HCT116 (cell line): ENCODE measurements at regions not wholly inside any gene's neighbourhood (a gene's known extent, or its start where the extent isn't known, plus 50 kb on each side); places are given as distances from the start of the nearest gene placed in this dataset.

Experiments
- ATAC-seq: fragments of 200-7000 bp; cut with Tn5 transposase; 2 replicates; pipeline ENCODE4 v1.9.1; 2020; ENCODE audit warnings: mild to moderate bottlenecking, moderate library complexity
- BruUV-seq: library from RNA; stranded (reverse); fragments of 400-500 nt; replicated peaks from 2 replicates; lab custom pipeline; 2021; lab: Mats Ljungman, UMichigan
- CTCF ChIA-PET: fragments of 300-600 bp; sonication (Branson Sonifier 250); formaldehyde crosslinking; loops from one replicate; lab custom pipeline; 2021; ENCODE audit warnings: antibody characterized with exemption; lab: Charles Lee
- POLR2A ChIA-PET: fragments of 300-600, 350-600 bp; sonication (Branson Sonifier 250); formaldehyde crosslinking; loops from one replicate; lab custom pipeline; 2021; ENCODE audit warnings: antibody characterized with exemption; lab: Charles Lee
- RAD21 ChIA-PET, 2 experiments: fragments of 300-600 bp; sonication (Branson Sonifier 250); formaldehyde crosslinking; loops; one replicate each; lab custom pipeline; 2023; ENCODE audit warnings: low total read pairs in 2 of 2; ENCODE audit not compliant: uncharacterized antibody in 2 of 2, unreplicated experiment in 2 of 2, low non-redundant PET in 1 of 2; lab: Charles Lee
- DNase-seq: peaks from one replicate; pipeline ENCODE4 v3.0.0-alpha.2; 2010; ENCODE audit warnings: low read depth, low spot score
- H2AFZ ChIP-seq: fragments of 200-600 bp; shearing (Covaris generic), sonication (generic); 2 replicates; pipeline ENCODE4 v1.6.1; 2017; ENCODE audit warnings: low read depth, mixed run types, mixed read lengths, antibody characterized with exemption, low read length; ENCODE audit not compliant: poor library complexity, severe bottlenecking
- H3K27ac ChIP-seq: 2 replicates; pipeline ENCODE4 v1.5.1; 2012; ENCODE audit warnings: low read depth, low read length
- H3K27me3 ChIP-seq: fragments of 200-600 bp; sonication (generic); 2 replicates; pipeline ENCODE4 v1.6.1; 2016; ENCODE audit warnings: mixed run types, low read length, mixed read lengths; ENCODE audit not compliant: insufficient read depth
- H3K36me3 ChIP-seq, 2 experiments: fragments of 200-500 bp in 1 of 2; fragments of 200-600 bp in 1 of 2; sonication (Bioruptor generic) in 1 of 2; sonication (generic) in 1 of 2; 2 replicates each; pipeline versions ENCODE4 v1.5.1 to v1.6.1; 2014 to 2016; ENCODE audit warnings: low read length in 2 of 2, inconsistent platforms in 1 of 2, mixed read lengths in 1 of 2, mixed run types in 1 of 2; ENCODE audit not compliant: insufficient read depth in 2 of 2, control insufficient read depth in 1 of 2
- H3K4me1 ChIP-seq, 2 experiments: fragments of 200-600 bp in 1 of 2; sonication (generic) in 1 of 2; 2 replicates each; pipeline versions ENCODE4 v1.5.1 to v1.6.1; 2012 to 2017; ENCODE audit warnings: low read length in 2 of 2, inconsistent platforms in 1 of 2, mild to moderate bottlenecking in 1 of 2, mixed read lengths in 1 of 2, mixed run types in 1 of 2, moderate library complexity in 1 of 2; ENCODE audit not compliant: insufficient read depth in 2 of 2, control insufficient read depth in 1 of 2
- H3K4me2 ChIP-seq: fragments of 200-600 bp; sonication (generic); 2 replicates; pipeline ENCODE4 v1.6.1; 2017; ENCODE audit warnings: mixed run types, low read length, mixed read lengths
- H3K4me3 ChIP-seq, 2 experiments: fragments of 200-600 bp in 1 of 2; sonication (generic) in 1 of 2; replicated peaks in 1 of 2; 2 replicates each; pipeline ENCODE4 v1.5.1; 2011 to 2016; ENCODE audit warnings: low read length in 2 of 2, control low read depth in 1 of 2, low read depth in 1 of 2, mild to moderate bottlenecking in 1 of 2, mixed read lengths in 1 of 2, mixed run types in 1 of 2
- H3K79me2 ChIP-seq: fragments of 200-600 bp; sonication (generic); 2 replicates; pipeline ENCODE4 v1.6.1; 2017; ENCODE audit warnings: mild to moderate bottlenecking, mixed run types, low read length, moderate library complexity, mixed read lengths; ENCODE audit not compliant: insufficient read depth
- H3K9ac ChIP-seq: fragments of 200-600 bp; sonication (generic); 2 replicates; pipeline ENCODE4 v1.6.1; 2016; ENCODE audit warnings: low read length, mixed read lengths
- H3K9me2 ChIP-seq: fragments of 200-600 bp; sonication (generic), shearing (Covaris generic); 2 replicates; pipeline ENCODE4 v1.6.1; 2017; ENCODE audit warnings: mixed run types, mild to moderate bottlenecking, moderate library complexity; ENCODE audit not compliant: insufficient read depth
- H3K9me3 ChIP-seq, 2 experiments: fragments of 200-500 bp in 1 of 2; fragments of 200-600 bp in 1 of 2; sonication (Bioruptor generic) in 1 of 2; sonication (generic) in 1 of 2; 2 replicates each; pipeline ENCODE4 v1.6.1; 2014 to 2017; ENCODE audit warnings: low read length in 2 of 2, mixed read lengths in 2 of 2, inconsistent platforms in 1 of 2, low read depth in 1 of 2, mild to moderate bottlenecking in 1 of 2, mixed run types in 1 of 2, moderate library complexity in 1 of 2; ENCODE audit not compliant: control insufficient read depth in 1 of 2, insufficient read depth in 1 of 2
- H4K20me1 ChIP-seq: fragments of 200-600 bp; sonication (generic), shearing (Covaris generic); 2 replicates; pipeline ENCODE4 v1.6.1; 2017; ENCODE audit warnings: mixed run types, mild to moderate bottlenecking, moderate library complexity; ENCODE audit not compliant: insufficient read depth
- CBX3 ChIP-seq: IDR thresholded peaks from 2 replicates; pipeline ENCODE4 v1.6.1; 2012; ENCODE audit warnings: low read depth
- EGR1 ChIP-seq: IDR thresholded peaks from 2 replicates; pipeline ENCODE4 v1.6.1; 2012; ENCODE audit warnings: low read depth
- ELF1 ChIP-seq: IDR thresholded peaks from 2 replicates; pipeline ENCODE4 v1.6.1; 2012; ENCODE audit warnings: low read depth, borderline replicate concordance
- EZH2 ChIP-seq: fragments of 200-600 bp; sonication (generic); IDR thresholded peaks from 2 replicates; pipeline ENCODE4 v1.6.1; 2017; ENCODE audit warnings: antibody characterized with exemption, mixed run types
- EZH2phosphoT487 ChIP-seq: fragments of 200-600 bp; IDR thresholded peaks from 2 replicates; pipeline ENCODE4 v1.6.1; 2018; ENCODE audit warnings: antibody characterized with exemption, borderline replicate concordance
- FOSL1 ChIP-seq: IDR thresholded peaks from 2 replicates; pipeline ENCODE4 v1.6.1; 2012; ENCODE audit warnings: low read depth
- JUND ChIP-seq: IDR thresholded peaks from 2 replicates; pipeline ENCODE4 v1.6.1; 2012
- POLR2AphosphoS5 ChIP-seq: IDR thresholded peaks from 2 replicates; pipeline ENCODE4 v1.6.1; 2011; ENCODE audit warnings: mild to moderate bottlenecking, low read depth, low read length, moderate library complexity
- RAD21 ChIP-seq: IDR thresholded peaks from 2 replicates; pipeline ENCODE4 v1.6.1; 2012; ENCODE audit warnings: low read depth, mild to moderate bottlenecking
- SIN3A ChIP-seq: IDR thresholded peaks from 2 replicates; pipeline ENCODE4 v1.6.1; 2012; ENCODE audit warnings: low read depth
- SP1 ChIP-seq: IDR thresholded peaks from 2 replicates; pipeline ENCODE4 v1.6.1; 2012; ENCODE audit warnings: low read depth
- TCF7L2 ChIP-seq: IDR thresholded peaks from 2 replicates; pipeline ENCODE4 v1.7.0; 2011; ENCODE audit warnings: borderline replicate concordance, inconsistent platforms; ENCODE audit not compliant: insufficient read depth, insufficient read length; ENCODE audit errors: extremely low read depth
- ZFX ChIP-seq: fragments of 450-650 bp; IDR thresholded peaks from 2 replicates; pipeline ENCODE4 v1.6.1; 2017
- ZNF274 ChIP-seq: fragments of 200-500 bp; sonication (Bioruptor generic); IDR thresholded peaks from 2 replicates; pipeline ENCODE4 v1.6.1; 2014; ENCODE audit warnings: mild to moderate bottlenecking, low read depth, low read length, inconsistent platforms
- intact Hi-C: fragments of 100-400 bp; cut with micrococcal nuclease; formaldehyde crosslinking; loops from 2 replicates; pipeline ENCODE4 v1.10.0; 2022
- TF ChIP-seq, protein P1 (sequence below), 3 experiments: fragments of 200-600 bp in 1 of 3; sonication (generic) in 1 of 3; IDR thresholded peaks in 2 of 3; conservative IDR thresholded peaks in 1 of 3; 2 replicates each; pipeline ENCODE4 v1.5.1; 2012 to 2017; ENCODE audit warnings: low read depth in 2 of 3, low read length in 2 of 3, antibody characterized with exemption in 1 of 3, borderline replicate concordance in 1 of 3, control low read depth in 1 of 3, mild to moderate bottlenecking in 1 of 3, mixed read lengths in 1 of 3, mixed run types in 1 of 3, moderate library complexity in 1 of 3; ENCODE audit not compliant: insufficient read depth in 1 of 3
- TF ChIP-seq, protein P2 (sequence below): IDR thresholded peaks from 2 replicates; pipeline ENCODE4 v1.6.1; 2011; ENCODE audit warnings: mild to moderate bottlenecking, low read length, moderate library complexity; ENCODE audit not compliant: insufficient replicate concordance; ENCODE audit errors: extremely low read depth
- TF ChIP-seq, protein P3 (sequence below): IDR thresholded peaks from 2 replicates; pipeline ENCODE4 v1.6.1; 2012
- TF ChIP-seq, protein P4 (sequence below): IDR thresholded peaks from 2 replicates; pipeline ENCODE4 v1.6.1; 2012

DNA sequence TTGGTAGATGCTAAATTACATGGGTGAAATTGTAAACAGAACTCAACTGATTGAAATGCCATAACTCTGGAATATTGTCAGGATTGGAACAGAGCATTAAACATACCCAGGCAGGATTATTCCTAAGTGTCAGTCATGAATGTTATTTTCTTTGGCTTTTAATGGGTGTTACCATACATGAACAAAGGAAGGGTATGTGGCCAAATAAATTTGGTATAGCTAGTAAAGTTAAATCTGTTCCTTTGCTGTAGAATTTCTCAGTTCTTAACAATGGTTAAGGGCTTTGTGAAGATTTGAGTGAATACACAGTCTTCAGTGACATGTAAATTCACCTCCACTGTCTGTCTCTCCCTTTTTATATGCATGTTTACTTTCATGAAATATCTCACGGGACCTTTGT is 679.5 kb upstream of the CDH8 start:
- no peak for ATAC-seq
- Histone ChIP-seq H3K4me1 (no peaks in the 10 kb centered on the region), H2AFZ (no peak overlapping the region), H3K36me3 (no peaks in the 10 kb centered on the region), H4K20me1 (no peaks in the 10 kb centered on the region), H3K27me3 (no peaks in the 10 kb centered on the region), H3K27ac (no peak overlapping the region), H3K4me3 (no peak overlapping the region), H3K9me3 (peaks cover 18 to 21% of the 10 kb centered on the region in 2 experiments; a peak in 2 of 4 replicates), H3K9ac (no peak overlapping the region), H3K79me2 (no peaks in the 10 kb centered on the region)
- intact Hi-C loops: no loop called here
- POLR2A ChIA-PET: no interaction called here
- RAD21 ChIA-PET: no interaction called here
- no TSS peak for BruUV-seq
- TF ChIP-seq EZH2phosphoT487: no peak
- TF ChIP-seq POLR2AphosphoS5: no peak
- TF ChIP-seq, protein P1, sequence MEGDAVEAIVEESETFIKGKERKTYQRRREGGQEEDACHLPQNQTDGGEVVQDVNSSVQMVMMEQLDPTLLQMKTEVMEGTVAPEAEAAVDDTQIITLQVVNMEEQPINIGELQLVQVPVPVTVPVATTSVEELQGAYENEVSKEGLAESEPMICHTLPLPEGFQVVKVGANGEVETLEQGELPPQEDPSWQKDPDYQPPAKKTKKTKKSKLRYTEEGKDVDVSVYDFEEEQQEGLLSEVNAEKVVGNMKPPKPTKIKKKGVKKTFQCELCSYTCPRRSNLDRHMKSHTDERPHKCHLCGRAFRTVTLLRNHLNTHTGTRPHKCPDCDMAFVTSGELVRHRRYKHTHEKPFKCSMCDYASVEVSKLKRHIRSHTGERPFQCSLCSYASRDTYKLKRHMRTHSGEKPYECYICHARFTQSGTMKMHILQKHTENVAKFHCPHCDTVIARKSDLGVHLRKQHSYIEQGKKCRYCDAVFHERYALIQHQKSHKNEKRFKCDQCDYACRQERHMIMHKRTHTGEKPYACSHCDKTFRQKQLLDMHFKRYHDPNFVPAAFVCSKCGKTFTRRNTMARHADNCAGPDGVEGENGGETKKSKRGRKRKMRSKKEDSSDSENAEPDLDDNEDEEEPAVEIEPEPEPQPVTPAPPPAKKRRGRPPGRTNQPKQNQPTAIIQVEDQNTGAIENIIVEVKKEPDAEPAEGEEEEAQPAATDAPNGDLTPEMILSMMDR (IDR thresholded peaks at IDR 0.05 in 2 of 3, conservative IDR thresholded peaks at IDR 0.05 in 1 of 3; ENCODE audit: borderline replicate concordance in 1 of 3, insufficient read depth in 1 of 3, low read depth in 2 of 3, low read length in 2 of 3): no peak
- no peak for TF ChIP-seq CBX3
- no peak for TF ChIP-seq SIN3A
- TF ChIP-seq ZNF274: no peak
- TF ChIP-seq FOSL1: no peak
- TF ChIP-seq EGR1: no peak
- TF ChIP-seq, protein P2, sequence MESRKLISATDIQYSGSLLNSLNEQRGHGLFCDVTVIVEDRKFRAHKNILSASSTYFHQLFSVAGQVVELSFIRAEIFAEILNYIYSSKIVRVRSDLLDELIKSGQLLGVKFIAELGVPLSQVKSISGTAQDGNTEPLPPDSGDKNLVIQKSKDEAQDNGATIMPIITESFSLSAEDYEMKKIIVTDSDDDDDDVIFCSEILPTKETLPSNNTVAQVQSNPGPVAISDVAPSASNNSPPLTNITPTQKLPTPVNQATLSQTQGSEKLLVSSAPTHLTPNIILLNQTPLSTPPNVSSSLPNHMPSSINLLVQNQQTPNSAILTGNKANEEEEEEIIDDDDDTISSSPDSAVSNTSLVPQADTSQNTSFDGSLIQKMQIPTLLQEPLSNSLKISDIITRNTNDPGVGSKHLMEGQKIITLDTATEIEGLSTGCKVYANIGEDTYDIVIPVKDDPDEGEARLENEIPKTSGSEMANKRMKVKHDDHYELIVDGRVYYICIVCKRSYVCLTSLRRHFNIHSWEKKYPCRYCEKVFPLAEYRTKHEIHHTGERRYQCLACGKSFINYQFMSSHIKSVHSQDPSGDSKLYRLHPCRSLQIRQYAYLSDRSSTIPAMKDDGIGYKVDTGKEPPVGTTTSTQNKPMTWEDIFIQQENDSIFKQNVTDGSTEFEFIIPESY: no peak
- TF ChIP-seq JUND: no peak
- TF ChIP-seq, protein P3, sequence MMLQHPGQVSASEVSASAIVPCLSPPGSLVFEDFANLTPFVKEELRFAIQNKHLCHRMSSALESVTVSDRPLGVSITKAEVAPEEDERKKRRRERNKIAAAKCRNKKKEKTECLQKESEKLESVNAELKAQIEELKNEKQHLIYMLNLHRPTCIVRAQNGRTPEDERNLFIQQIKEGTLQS: no peak
- TF ChIP-seq TCF7L2: no peak
- no peak for TF ChIP-seq ELF1
- TF ChIP-seq SP1: no peak
- no peak for TF ChIP-seq RAD21
- no peak for TF ChIP-seq EZH2
- TF ChIP-seq ZFX: no peak
- TF ChIP-seq, protein P4, sequence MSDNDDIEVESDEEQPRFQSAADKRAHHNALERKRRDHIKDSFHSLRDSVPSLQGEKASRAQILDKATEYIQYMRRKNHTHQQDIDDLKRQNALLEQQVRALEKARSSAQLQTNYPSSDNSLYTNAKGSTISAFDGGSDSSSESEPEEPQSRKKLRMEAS: no peak
- TF ChIP-seq, all 23 proteins: peak for 0
- no peak overlapping the region for H3K4me2 ChIP-seq
- CTCF ChIA-PET: no interaction called here
- no peaks in the 10 kb centered on the region for H3K9me2 ChIP-seq
- DNase-seq: no peak
